ENCODE measurements at regions not wholly inside any gene's neighbourhood (a gene's known extent, or its start where the extent isn't known, plus 50 kb on each side); places are given as distances from the start of the nearest gene placed in this dataset.

GRCh38 chr4:144595681-144596080 lies 50.3 kb upstream of the HHIP start (continued):
- no peak for TF ChIP-seq ZBTB33 (IDR thresholded peaks at IDR 0.05)

All from liver (tissue), 1 donor.